ENCODE measurements at regions not wholly inside any gene's neighbourhood (a gene's known extent, or its start where the extent isn't known, plus 50 kb on each side); places are given as distances from the start of the nearest gene placed in this dataset.

- Histone ChIP-seq H3K9ac (ENCODE audit: low read length) (no peak overlapping the region), H3K27ac (ENCODE audit: low read depth, low read length) (no peak overlapping the region), H3K4me3 (ENCODE audit: low read depth, low read length) (no peak overlapping the region), H3K4me1 (ENCODE audit: control insufficient read depth, insufficient read depth, low read length) (peaks cover 2% of the 10 kb centered on the region; the same call in 1 of the 2 replicates), H3K9me3 (ENCODE audit: control insufficient read depth, insufficient read depth, low read depth, low read length) (no peaks in the 10 kb centered on the region), H3K27me3 (ENCODE audit: control insufficient read depth, insufficient read depth, low read length) (no peaks in the 10 kb centered on the region), H3K36me3 (ENCODE audit: control insufficient read depth, insufficient read depth, low read length) (no peaks in the 10 kb centered on the region)
Measured at GRCh38 chr13:59363313-59363712, 800.4 kb downstream of the DIAPH3 start.

- Histone ChIP-seq H3K4me1 (ENCODE audit: control insufficient read depth, insufficient read depth, low read length) (peaks cover 7% of the 10 kb centered on the region), H3K4me3 (ENCODE audit: low read depth, low read length) (no peak overlapping the region), H3K27ac (ENCODE audit: low read depth, low read length) (no peak overlapping the region), H3K27me3 (ENCODE audit: control insufficient read depth, insufficient read depth, low read length) (no peaks in the 10 kb centered on the region), H3K9me3 (ENCODE audit: control insufficient read depth, insufficient read depth, low read depth, low read length) (no peaks in the 10 kb centered on the region), H3K36me3 (ENCODE audit: control insufficient read depth, insufficient read depth, low read length) (no peaks in the 10 kb centered on the region), H3K9ac (ENCODE audit: low read length) (no peak overlapping the region)
Measured at GRCh38 chr13:59363947-59364346, 799.8 kb downstream of the DIAPH3 start.

- Histone ChIP-seq H3K4me1 (ENCODE audit: control insufficient read depth, insufficient read depth, low read length) (peaks cover 7% of the 10 kb centered on the region), H3K9ac (ENCODE audit: low read length) (no peak overlapping the region), H3K9me3 (ENCODE audit: control insufficient read depth, insufficient read depth, low read depth, low read length) (no peaks in the 10 kb centered on the region), H3K27me3 (ENCODE audit: control insufficient read depth, insufficient read depth, low read length) (no peaks in the 10 kb centered on the region), H3K4me3 (ENCODE audit: low read depth, low read length) (no peak overlapping the region), H3K36me3 (ENCODE audit: control insufficient read depth, insufficient read depth, low read length) (no peaks in the 10 kb centered on the region), H3K27ac (ENCODE audit: low read depth, low read length) (no peak overlapping the region)
Measured at GRCh38 chr13:59364641-59365085, 799.1 kb downstream of the DIAPH3 start.

GRCh38 chr13:59367467-59367866 is 796.3 kb downstream of the DIAPH3 start:
- peaks cover 5% of the 10 kb centered on the region; the same call in 1 of the 2 replicates for H3K4me1 ChIP-seq (ENCODE audit: control insufficient read depth, insufficient read depth, low read length)
- no peaks in the 10 kb centered on the region for H3K9me3 ChIP-seq (ENCODE audit: control insufficient read depth, insufficient read depth, low read depth, low read length)
- no peak overlapping the region for H3K9ac ChIP-seq (ENCODE audit: low read length)

GRCh38 chr13:59367904-59368303 is 795.8 kb downstream of the DIAPH3 start:
- Histone ChIP-seq H3K27ac (ENCODE audit: low read depth, low read length) (no peak overlapping the region), H3K4me1 (ENCODE audit: control insufficient read depth, insufficient read depth, low read length) (peaks cover 5% of the 10 kb centered on the region; the same call in 1 of the 2 replicates), H3K4me3 (ENCODE audit: low read depth, low read length) (no peak overlapping the region), H3K9ac (ENCODE audit: low read length) (no peak overlapping the region), H3K36me3 (ENCODE audit: control insufficient read depth, insufficient read depth, low read length) (no peaks in the 10 kb centered on the region), H3K9me3 (ENCODE audit: control insufficient read depth, insufficient read depth, low read depth, low read length) (no peaks in the 10 kb centered on the region), H3K27me3 (ENCODE audit: control insufficient read depth, insufficient read depth, low read length) (no peaks in the 10 kb centered on the region)

More at GRCh38 chr13:59367467-59367866, 796.3 kb downstream of the DIAPH3 start:
- H3K4me3 ChIP-seq (ENCODE audit: low read depth, low read length) = no peak overlapping the region
- H3K27me3 ChIP-seq (ENCODE audit: control insufficient read depth, insufficient read depth, low read length) = no peaks in the 10 kb centered on the region
- no peaks in the 10 kb centered on the region for H3K36me3 ChIP-seq (ENCODE audit: control insufficient read depth, insufficient read depth, low read length)
- no peak overlapping the region for H3K27ac ChIP-seq (ENCODE audit: low read depth, low read length)

- Histone ChIP-seq H3K9me3 (ENCODE audit: control insufficient read depth, insufficient read depth, low read depth, low read length) (no peaks in the 10 kb centered on the region), H3K27ac (ENCODE audit: low read depth, low read length) (no peak overlapping the region), H3K9ac (ENCODE audit: low read length) (no peak overlapping the region), H3K27me3 (ENCODE audit: control insufficient read depth, insufficient read depth, low read length) (no peaks in the 10 kb centered on the region), H3K4me1 (ENCODE audit: control insufficient read depth, insufficient read depth, low read length) (peaks cover 5% of the 10 kb centered on the region; the same call in 1 of the 2 replicates), H3K36me3 (ENCODE audit: control insufficient read depth, insufficient read depth, low read length) (no peaks in the 10 kb centered on the region), H3K4me3 (ENCODE audit: low read depth, low read length) (no peak overlapping the region)
Measured at GRCh38 chr13:59368693-59369092, 795.0 kb downstream of the DIAPH3 start.

- Histone ChIP-seq H3K36me3 (ENCODE audit: control insufficient read depth, insufficient read depth, low read length) (no peaks in the 10 kb centered on the region), H3K9me3 (ENCODE audit: control insufficient read depth, insufficient read depth, low read depth, low read length) (no peaks in the 10 kb centered on the region), H3K9ac (ENCODE audit: low read length) (no peak overlapping the region), H3K4me1 (ENCODE audit: control insufficient read depth, insufficient read depth, low read length) (peaks cover 11% of the 10 kb centered on the region), H3K27ac (ENCODE audit: low read depth, low read length) (no peak overlapping the region), H3K27me3 (ENCODE audit: control insufficient read depth, insufficient read depth, low read length) (no peaks in the 10 kb centered on the region), H3K4me3 (ENCODE audit: low read depth, low read length) (no peak overlapping the region)
Measured at GRCh38 chr13:59371229-59371628, 792.5 kb downstream of the DIAPH3 start.

- Histone ChIP-seq H3K9me3 (ENCODE audit: control insufficient read depth, insufficient read depth, low read depth, low read length) (no peaks in the 10 kb centered on the region), H3K9ac (ENCODE audit: low read length) (no peak overlapping the region), H3K4me1 (ENCODE audit: control insufficient read depth, insufficient read depth, low read length) (peaks cover 11% of the 10 kb centered on the region), H3K4me3 (ENCODE audit: low read depth, low read length) (no peak overlapping the region), H3K27me3 (ENCODE audit: control insufficient read depth, insufficient read depth, low read length) (no peaks in the 10 kb centered on the region), H3K27ac (ENCODE audit: low read depth, low read length) (no peak overlapping the region), H3K36me3 (ENCODE audit: control insufficient read depth, insufficient read depth, low read length) (no peaks in the 10 kb centered on the region)
Measured at GRCh38 chr13:59373341-59373740, 790.4 kb downstream of the DIAPH3 start.

GRCh38 chr13:59374691-59375090 is 789.0 kb downstream of the DIAPH3 start:
- peaks cover 7% of the 10 kb centered on the region for H3K4me1 ChIP-seq (ENCODE audit: control insufficient read depth, insufficient read depth, low read length)
- no peak overlapping the region for H3K9ac ChIP-seq (ENCODE audit: low read length)
- no peaks in the 10 kb centered on the region for H3K27me3 ChIP-seq (ENCODE audit: control insufficient read depth, insufficient read depth, low read length)
- no peak overlapping the region for H3K4me3 ChIP-seq (ENCODE audit: low read depth, low read length)
- H3K9me3 ChIP-seq (ENCODE audit: control insufficient read depth, insufficient read depth, low read depth, low read length) = no peaks in the 10 kb centered on the region
- H3K27ac ChIP-seq (ENCODE audit: low read depth, low read length) = no peak overlapping the region
- H3K36me3 ChIP-seq (ENCODE audit: control insufficient read depth, insufficient read depth, low read length) = no peaks in the 10 kb centered on the region

GRCh38 chr13:59384154-59384553 is 779.6 kb downstream of the DIAPH3 start:
- no peaks in the 10 kb centered on the region; the same call in 1 of the 2 replicates for H3K4me1 ChIP-seq (ENCODE audit: control insufficient read depth, insufficient read depth, low read length)
- no peaks in the 10 kb centered on the region for H3K36me3 ChIP-seq (ENCODE audit: control insufficient read depth, insufficient read depth, low read length)
- peaks cover 3% of the 10 kb centered on the region; the same call in 1 of the 2 replicates for H3K9me3 ChIP-seq (ENCODE audit: control insufficient read depth, insufficient read depth, low read depth, low read length)
- no peak overlapping the region for H3K4me3 ChIP-seq (ENCODE audit: low read depth, low read length)
- H3K27me3 ChIP-seq (ENCODE audit: control insufficient read depth, insufficient read depth, low read length) = no peaks in the 10 kb centered on the region
- H3K27ac ChIP-seq (ENCODE audit: low read depth, low read length) = no peak overlapping the region
- no peak overlapping the region for H3K9ac ChIP-seq (ENCODE audit: low read length)

GRCh38 chr13:59391696-59392095 is 772.0 kb downstream of the DIAPH3 start:
- Histone ChIP-seq H3K9me3 (ENCODE audit: control insufficient read depth, insufficient read depth, low read depth, low read length) (no peaks in the 10 kb centered on the region), H3K4me3 (ENCODE audit: low read depth, low read length) (no peak overlapping the region), H3K27ac (ENCODE audit: low read depth, low read length) (no peak overlapping the region), H3K9ac (ENCODE audit: low read length) (no peak overlapping the region), H3K36me3 (ENCODE audit: control insufficient read depth, insufficient read depth, low read length) (no peaks in the 10 kb centered on the region), H3K27me3 (ENCODE audit: control insufficient read depth, insufficient read depth, low read length) (no peaks in the 10 kb centered on the region), H3K4me1 (ENCODE audit: control insufficient read depth, insufficient read depth, low read length) (0 out of 2 replicates have a peak, but pooled peaks cover 3% of the 10 kb centered on the region)

GRCh38 chr13:59392328-59392727 is 771.4 kb downstream of the DIAPH3 start:
- no peaks in the 10 kb centered on the region for H3K36me3 ChIP-seq (ENCODE audit: control insufficient read depth, insufficient read depth, low read length)
- H3K4me1 ChIP-seq (ENCODE audit: control insufficient read depth, insufficient read depth, low read length) = 0 out of 2 replicates have a peak, but pooled peaks cover 3% of the 10 kb centered on the region
- no peak overlapping the region for H3K27ac ChIP-seq (ENCODE audit: low read depth, low read length)
- no peaks in the 10 kb centered on the region for H3K9me3 ChIP-seq (ENCODE audit: control insufficient read depth, insufficient read depth, low read depth, low read length)
- no peak overlapping the region for H3K9ac ChIP-seq (ENCODE audit: low read length)
- no peaks in the 10 kb centered on the region for H3K27me3 ChIP-seq (ENCODE audit: control insufficient read depth, insufficient read depth, low read length)
- H3K4me3 ChIP-seq (ENCODE audit: low read depth, low read length) = no peak overlapping the region
